CD14-positive monocyte (primary cell): ENCODE measurements at regions not wholly inside any gene's neighbourhood (a gene's known extent, or its start where the extent isn't known, plus 50 kb on each side); places are given as distances from the start of the nearest gene placed in this dataset.

Experiments used
- DNase-seq, 3 donors: peaks; one replicate each; pipeline ENCODE4 v3.0.0-alpha.2; 2011 to 2022
- H2AFZ ChIP-seq: 2 replicates; pipeline ENCODE4 v1.6.0; 2012; ENCODE audit warnings: mild to moderate bottlenecking, low read depth, low read length, inconsistent platforms; ENCODE audit not compliant: insufficient read depth, poor library complexity, severe bottlenecking
- H3K27ac ChIP-seq, 2 donors: 1 replicate in 1 of 2; 2 replicates in 1 of 2; pipeline ENCODE4 v1.5.1; 2012 to 2013; ENCODE audit warnings: low read length in 2 of 2, control low read depth in 1 of 2, inconsistent platforms in 1 of 2, low read depth in 1 of 2, mild to moderate bottlenecking in 1 of 2
- H3K27me3 ChIP-seq, 2 donors: one replicate each; pipeline versions ENCODE4 v1.6.0 to v1.6.1; 2011 to 2013; ENCODE audit warnings: low read length in 2 of 2; ENCODE audit not compliant: control insufficient read depth in 2 of 2, insufficient read depth in 2 of 2
- H3K36me3 ChIP-seq, 2 donors: replicated peaks in 1 of 2; 1 replicate in 1 of 2; 2 replicates in 1 of 2; pipeline versions ENCODE4 v1.5.1 to v1.6.1; 2012 to 2013; ENCODE audit warnings: low read length in 2 of 2, control low read depth in 1 of 2, inconsistent platforms in 1 of 2, mild to moderate bottlenecking in 1 of 2; ENCODE audit not compliant: insufficient read depth in 2 of 2, control insufficient read depth in 1 of 2
- H3K4me1 ChIP-seq, 2 donors: 1 replicate in 1 of 2; 2 replicates in 1 of 2; pipeline versions ENCODE4 v1.5.1 to v1.6.1; 2012 to 2013; ENCODE audit warnings: low read length in 2 of 2, control low read depth in 1 of 2, inconsistent platforms in 1 of 2, mild to moderate bottlenecking in 1 of 2, moderate library complexity in 1 of 2; ENCODE audit not compliant: insufficient read depth in 2 of 2, control insufficient read depth in 1 of 2
- H3K4me2 ChIP-seq: replicated peaks from 2 replicates; pipeline ENCODE3; 2012; ENCODE audit warnings: low read length, moderate library complexity, mild to moderate bottlenecking; ENCODE audit not compliant: poor library complexity, severe bottlenecking; ENCODE audit errors: extremely low read depth
- H3K4me3 ChIP-seq, 3 experiments: fragments of 200-600 bp in 1 of 3; sonication (generic) in 1 of 3; replicated peaks in 1 of 3; 1 replicate in 2 of 3; 2 replicates in 1 of 3; pipeline ENCODE4 v1.5.1; 2011 to 2013; ENCODE audit warnings: low read length in 3 of 3, mild to moderate bottlenecking in 3 of 3, control low read depth in 2 of 3, low read depth in 2 of 3, inconsistent platforms in 1 of 3, moderate library complexity in 1 of 3
- H3K79me2 ChIP-seq: 2 replicates; pipeline ENCODE4 v1.6.0; 2012; ENCODE audit warnings: mild to moderate bottlenecking, control low read depth, inconsistent platforms, low read length, moderate library complexity; ENCODE audit not compliant: insufficient read depth
- H3K9ac ChIP-seq: 2 replicates; pipeline ENCODE4 v1.6.0; 2017; ENCODE audit warnings: low read length, mild to moderate bottlenecking; ENCODE audit not compliant: insufficient read depth, poor library complexity, severe bottlenecking
- H3K9me3 ChIP-seq, 2 donors: replicated peaks in 1 of 2; 1 replicate in 1 of 2; 2 replicates in 1 of 2; pipeline versions ENCODE4 v1.5.1 to v1.6.1; 2012 to 2013; ENCODE audit warnings: low read length in 2 of 2, control low read depth in 1 of 2; ENCODE audit not compliant: control insufficient read depth in 1 of 2, insufficient read depth in 1 of 2
- H4K20me1 ChIP-seq: 2 replicates; pipeline ENCODE4 v1.6.0; 2012; ENCODE audit warnings: mild to moderate bottlenecking, low read length, control low read depth, moderate library complexity; ENCODE audit not compliant: insufficient read depth
- H3K27ac Mint-ChIP-seq, 7 donors: one replicate each; pipeline ENCODE4 v1.8.0; 2020; ENCODE audit warnings: mild to moderate bottlenecking in 7 of 7, mixed read lengths in 7 of 7, moderate library complexity in 6 of 7, inconsistent platforms in 2 of 7
- H3K27me3 Mint-ChIP-seq, 3 donors: one replicate each; pipeline ENCODE4 v1.8.0; 2021 to 2022; ENCODE audit warnings: low read depth in 3 of 3, mild to moderate bottlenecking in 3 of 3, mixed read lengths in 3 of 3, moderate library complexity in 3 of 3, inconsistent platforms in 1 of 3
- H3K36me3 Mint-ChIP-seq, 2 donors: one replicate each; pipeline ENCODE4 v1.8.0; 2020; ENCODE audit warnings: mixed read lengths in 2 of 2, inconsistent platforms in 1 of 2, mild to moderate bottlenecking in 1 of 2
- H3K4me1 Mint-ChIP-seq: one replicate; pipeline ENCODE4 v1.8.0; 2020; ENCODE audit warnings: mild to moderate bottlenecking, mixed read lengths
- H3K4me3 Mint-ChIP-seq, 2 donors: one replicate each; pipeline ENCODE4 v1.8.0; 2020; ENCODE audit warnings: mild to moderate bottlenecking in 2 of 2, mixed read lengths in 2 of 2, moderate library complexity in 1 of 2
- H3K9me3 Mint-ChIP-seq, 7 donors: one replicate each; pipeline ENCODE4 v1.8.0; 2020 to 2022; ENCODE audit warnings: mixed read lengths in 7 of 7, mild to moderate bottlenecking in 6 of 7, moderate library complexity in 6 of 7, inconsistent platforms in 2 of 7
- WGBS: methylation state at CpG from one replicate; pipeline ENCODE4 v1.1.5; 2013; ENCODE audit warnings: missing lambda C conversion rate; ENCODE audit not compliant: insufficient coverage; 5-methylcytosine and 5-hydroxymethylcytosine counted together
- intact Hi-C, 2 donors: fragments of 100-400 bp; cut with micrococcal nuclease; formaldehyde crosslinking; loops; one replicate each; pipeline versions ENCODE4 v1.15.0 to v1.15.1; 2023
- TF ChIP-seq, protein P1 (sequence below): fragments of 200-600 bp; IDR thresholded peaks from one replicate; pipeline ENCODE4 v1.8.0; 2022; ENCODE audit warnings: antibody characterized with exemption, mild to moderate bottlenecking

GRCh38 chr7:157479326-157479725 is 142.5 kb downstream of the DNAJB6 start:
- Histone ChIP-seq H3K27ac (no peak overlapping the region), H3K27me3 (no peaks in the 10 kb centered on the region), H3K4me1 (no peaks in the 10 kb centered on the region), H2AFZ (no peak overlapping the region), H4K20me1 (no peaks in the 10 kb centered on the region), H3K36me3 (no peaks in the 10 kb centered on the region), H3K4me3 (no peak overlapping the region), H3K9ac (no peak overlapping the region), H3K9me3 (peaks cover 0 to 6% of the 10 kb centered on the region in 2 donors), H3K79me2 (no peaks in the 10 kb centered on the region), H3K4me2 (no peak overlapping the region)
- Mint-ChIP-seq H3K27me3 (peaks cover 1 to 13% (median 7%) of the 10 kb centered on the region in 3 donors), H3K27ac (no peak overlapping the region), H3K36me3 (no peaks in the 10 kb centered on the region), H3K4me3 (no peak overlapping the region), H3K4me1 (peaks cover 3% of the 10 kb centered on the region), H3K9me3 (peaks cover 2 to 17% (median 7%) of the 10 kb centered on the region in 7 donors)
- TF ChIP-seq, protein P1, sequence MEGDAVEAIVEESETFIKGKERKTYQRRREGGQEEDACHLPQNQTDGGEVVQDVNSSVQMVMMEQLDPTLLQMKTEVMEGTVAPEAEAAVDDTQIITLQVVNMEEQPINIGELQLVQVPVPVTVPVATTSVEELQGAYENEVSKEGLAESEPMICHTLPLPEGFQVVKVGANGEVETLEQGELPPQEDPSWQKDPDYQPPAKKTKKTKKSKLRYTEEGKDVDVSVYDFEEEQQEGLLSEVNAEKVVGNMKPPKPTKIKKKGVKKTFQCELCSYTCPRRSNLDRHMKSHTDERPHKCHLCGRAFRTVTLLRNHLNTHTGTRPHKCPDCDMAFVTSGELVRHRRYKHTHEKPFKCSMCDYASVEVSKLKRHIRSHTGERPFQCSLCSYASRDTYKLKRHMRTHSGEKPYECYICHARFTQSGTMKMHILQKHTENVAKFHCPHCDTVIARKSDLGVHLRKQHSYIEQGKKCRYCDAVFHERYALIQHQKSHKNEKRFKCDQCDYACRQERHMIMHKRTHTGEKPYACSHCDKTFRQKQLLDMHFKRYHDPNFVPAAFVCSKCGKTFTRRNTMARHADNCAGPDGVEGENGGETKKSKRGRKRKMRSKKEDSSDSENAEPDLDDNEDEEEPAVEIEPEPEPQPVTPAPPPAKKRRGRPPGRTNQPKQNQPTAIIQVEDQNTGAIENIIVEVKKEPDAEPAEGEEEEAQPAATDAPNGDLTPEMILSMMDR: no peak
- WGBS: 84% methylated on average over 10 of the region's 15 CpGs
- intact Hi-C loops: no loop called here
- DNase-seq: no peak

DNA sequence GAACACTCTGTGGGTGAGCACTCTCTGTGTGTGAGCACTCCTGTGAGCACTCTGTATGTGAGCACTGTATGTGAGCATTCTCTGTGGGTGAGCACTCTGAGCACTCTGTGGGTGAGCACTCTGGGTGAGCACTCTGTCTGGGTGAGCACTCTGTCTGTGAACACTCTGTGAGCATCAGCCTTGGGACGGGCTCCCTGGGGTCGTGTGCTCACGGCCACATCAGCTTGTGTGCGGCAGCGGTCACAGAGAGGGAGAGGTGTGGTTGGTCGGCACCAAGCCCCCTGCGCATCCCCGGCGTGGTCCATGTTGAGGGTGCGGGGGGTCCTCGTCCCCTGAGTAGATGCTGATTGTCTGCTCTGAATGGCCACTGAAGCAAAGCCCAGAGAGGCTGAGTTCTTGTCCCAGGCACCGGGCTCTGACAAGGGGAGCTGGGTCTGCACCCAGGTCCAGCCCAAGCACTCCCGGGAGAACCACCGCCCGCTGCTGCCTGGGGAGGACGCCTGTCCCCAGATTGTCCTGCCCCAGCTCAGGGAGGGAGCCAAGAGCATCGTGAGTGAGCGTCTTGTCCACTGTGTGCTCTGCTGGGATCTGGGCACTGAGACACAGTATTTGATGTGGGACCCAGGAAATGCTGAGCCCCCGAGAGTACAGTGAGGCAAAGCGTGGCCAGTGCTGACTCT is 143.7 kb downstream of the DNAJB6 start:
- H3K27ac Mint-ChIP-seq: no peak overlapping the region
- no peak for DNase-seq
- no peak overlapping the region for H3K4me3 ChIP-seq
- H3K36me3 ChIP-seq: no peaks in the 10 kb centered on the region
- H3K79me2 ChIP-seq: no peaks in the 10 kb centered on the region
- TF ChIP-seq, protein P1: no peak
- H3K4me3 Mint-ChIP-seq: no peak overlapping the region
- H3K4me2 ChIP-seq: no peak overlapping the region
- no peaks in the 10 kb centered on the region for H3K9me3 ChIP-seq
- H3K27me3 Mint-ChIP-seq: peaks cover 7 to 13% (median 9%) of the 10 kb centered on the region in 3 donors
- WGBS: 91% methylated on average over 9 of the region's 20 CpGs
- no peaks in the 10 kb centered on the region for H3K27me3 ChIP-seq
- H2AFZ ChIP-seq: no peak overlapping the region
- no peak overlapping the region for H3K27ac ChIP-seq
- H3K9ac ChIP-seq: no peak overlapping the region
- H3K4me1 ChIP-seq: no peaks in the 10 kb centered on the region
- peaks cover 3% of the 10 kb centered on the region for H3K4me1 Mint-ChIP-seq
- intact Hi-C loops: no loop called here
- peaks cover 0 to 13% (median 6%) of the 10 kb centered on the region in 7 donors for H3K9me3 Mint-ChIP-seq
- no peaks in the 10 kb centered on the region for H3K36me3 Mint-ChIP-seq
- no peaks in the 10 kb centered on the region for H4K20me1 ChIP-seq
